Lung (tissue), 11 donors: ENCODE measurements at regions not wholly inside any gene's neighbourhood (a gene's known extent, or its start where the extent isn't known, plus 50 kb on each side); places are given as distances from the start of the nearest gene placed in this dataset.
"Not testable (repeated sequence)": the region's sequence is repeated elsewhere in the genome, so short reads cannot be mapped to it uniquely, and the experiment has no call there.

Experiments used
- ATAC-seq: fragments of 200-7000 bp; cut with Tn5 transposase; one replicate; pipeline ENCODE4 v1.9.1; 2020; ENCODE audit warnings: moderate number of reproducible peaks; ENCODE audit not compliant: insufficient read depth, low FRiP score
- DNase-seq, 3 donors: peaks; one replicate each; pipeline ENCODE4 v3.0.0-alpha.2; 2013 to 2017
- H3K27ac ChIP-seq, 2 donors: one replicate each; pipeline ENCODE4 v1.5.1; 2013; ENCODE audit warnings: mild to moderate bottlenecking in 2 of 2, moderate library complexity in 2 of 2, control low read depth in 1 of 2, inconsistent platforms in 1 of 2, low read depth in 1 of 2, low read length in 1 of 2
- H3K27me3 ChIP-seq, 3 donors: one replicate each; pipeline ENCODE4 v1.5.1; 2013; ENCODE audit warnings: low read length in 2 of 3; ENCODE audit not compliant: control insufficient read depth in 3 of 3, insufficient read depth in 3 of 3
- H3K36me3 ChIP-seq, 4 donors: one replicate each; pipeline ENCODE4 v1.5.1; 2013; ENCODE audit warnings: low read length in 4 of 4, mild to moderate bottlenecking in 1 of 4, moderate library complexity in 1 of 4; ENCODE audit not compliant: control insufficient read depth in 4 of 4, insufficient read depth in 4 of 4
- H3K4me1 ChIP-seq, 5 donors: one replicate each; pipeline ENCODE4 v1.5.1; 2013; ENCODE audit warnings: low read length in 5 of 5, mild to moderate bottlenecking in 2 of 5, moderate library complexity in 1 of 5; ENCODE audit not compliant: control insufficient read depth in 5 of 5, insufficient read depth in 5 of 5
- H3K4me3 ChIP-seq: one replicate; pipeline ENCODE4 v1.5.1; 2013; ENCODE audit warnings: mild to moderate bottlenecking, control low read depth, moderate library complexity
- H3K9ac ChIP-seq, 2 donors: one replicate each; pipeline ENCODE4 v1.5.1; 2013; ENCODE audit warnings: low read length in 2 of 2, control low read depth in 1 of 2; ENCODE audit not compliant: insufficient read depth in 1 of 2
- H3K9me3 ChIP-seq, 4 donors: one replicate each; pipeline ENCODE4 v1.5.1; 2013; ENCODE audit warnings: low read length in 3 of 4, mild to moderate bottlenecking in 1 of 4, moderate library complexity in 1 of 4; ENCODE audit not compliant: control insufficient read depth in 4 of 4, insufficient read depth in 3 of 4
- CTCF ChIP-seq: IDR thresholded peaks from 2 replicates; pipeline ENCODE4 v1.5.1; 2012; ENCODE audit warnings: mild to moderate bottlenecking; ENCODE audit errors: control extremely low read depth, extremely low read depth
- WGBS, 2 donors: extraction: QIAGEN DNeasy Blood & Tissue Kit; methylation state at CpG; one replicate each; pipeline ENCODE4 v1.1.7; 2013; 5-methylcytosine and 5-hydroxymethylcytosine counted together
- donor health status: control.
- donor health status: control.
- donor health status: Bipolar disorder and iron deficiency.
- donor health status: healthy.
- donor health status: DM: yes; HTN: yes; CAD: no.

- H3K9me3 ChIP-seq, result no peaks in the 10 kb centered on the region
- H3K4me1 ChIP-seq, result peaks cover 0 to 3% (median 0%) of the 10 kb centered on the region in 5 donors
- no peak overlapping the region for H3K9ac ChIP-seq
- H3K4me3 ChIP-seq, result no peak overlapping the region
- no peak for DNase-seq
- 23 to 60% methylated on average over 5 of the region's 5 CpGs for WGBS, 2 donors
- no peaks in the 10 kb centered on the region for H3K36me3 ChIP-seq
- no peaks in the 10 kb centered on the region for H3K27me3 ChIP-seq
- H3K27ac ChIP-seq, result no peak overlapping the region
- no peak for ATAC-seq
- TF ChIP-seq CTCF, result no peak
These were observed 376.3 kb downstream of the AMY1C start for GRCh38 chr1:104125970-104126369.

- Histone ChIP-seq H3K4me1 (no peaks in the 10 kb centered on the region), H3K9ac (no peak overlapping the region), H3K27ac (no peak overlapping the region), H3K9me3 (peaks cover 0 to 2% (median 0%) of the 10 kb centered on the region in 4 donors), H3K4me3 (no peak overlapping the region), H3K27me3 (no peaks in the 10 kb centered on the region), H3K36me3 (no peaks in the 10 kb centered on the region)
- no peak for ATAC-seq
- no peak for TF ChIP-seq CTCF
- peak; percentile 36 to 85 (median 79) for DNase-seq
These were observed 382.8 kb downstream of the AMY1C start for GRCh38 chr1:104132382-104132973.

DNA sequence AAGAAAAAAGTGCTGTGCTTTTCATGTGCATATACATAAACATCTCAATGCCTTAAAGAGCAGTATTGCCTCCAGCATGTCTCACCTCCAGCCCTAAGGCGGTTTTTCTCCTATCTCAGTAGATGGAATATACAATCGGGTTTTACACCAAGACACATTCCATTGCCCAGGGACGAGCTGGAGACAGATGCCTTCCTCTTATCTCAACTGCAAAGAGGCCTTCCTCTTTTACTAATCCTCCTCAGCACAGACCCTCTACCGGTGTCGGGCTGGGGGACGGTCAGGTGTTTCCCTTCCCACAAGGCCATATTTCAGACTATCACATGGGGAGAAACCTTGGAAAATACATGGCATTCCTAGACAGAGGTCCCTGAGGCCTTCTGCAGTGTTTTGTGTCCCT is 385.3 kb downstream of the AMY1C start:
- H3K9me3 ChIP-seq, H3K4me3 ChIP-seq, H3K27me3 ChIP-seq, DNase-seq, H3K4me1 ChIP-seq, H3K9ac ChIP-seq, H3K36me3 ChIP-seq, H3K27ac ChIP-seq, ATAC-seq: not testable (repeated sequence)
- 54 to 62% methylated on average over 6 of the region's 6 CpGs for WGBS, 2 donors

- ATAC-seq (no peak), DNase-seq (no peak)
- WGBS, 2 donors, result 70 to 85% methylated on average over 3 of the region's 3 CpGs
- Histone ChIP-seq H3K27ac (no peak overlapping the region), H3K27me3 (no peaks in the 10 kb centered on the region), H3K9me3 (peaks cover 0 to 4% (median 0%) of the 10 kb centered on the region in 4 donors), H3K36me3 (no peaks in the 10 kb centered on the region), H3K9ac (no peak overlapping the region), H3K4me3 (no peak overlapping the region), H3K4me1 (no peaks in the 10 kb centered on the region)
- TF ChIP-seq CTCF, result no peak
These were observed 386.9 kb downstream of the AMY1C start for GRCh38 chr1:104136621-104137020.
